Stimulated activated memory B cell treated with anti-CD40 and anti-IgM and Interleukin-4, amounts not matched to agents 10 μg/mL and 1 μg/mL and 100 μg/mL, for 72 hours (primary cell): ENCODE measurements at regions not wholly inside any gene's neighbourhood (a gene's known extent, or its start where the extent isn't known, plus 50 kb on each side); places are given as distances from the start of the nearest gene placed in this dataset.
"Not testable (repeated sequence)": the region's sequence is repeated elsewhere in the genome, so short reads cannot be mapped to it uniquely, and the experiment has no call there.

Source experiments
- ATAC-seq: fragments of 150-1000 bp; cut with Tn5 transposase; 2 replicates; pipeline ENCODE4 v1.10.0; 2021
- H3K27ac Mint-ChIP-seq: one replicate; pipeline ENCODE4 v1.8.0; 2022; ENCODE audit warnings: mild to moderate bottlenecking, mixed read lengths
- H3K27me3 Mint-ChIP-seq: one replicate; pipeline ENCODE4 v1.8.0; 2022; ENCODE audit warnings: mixed read lengths
- H3K36me3 Mint-ChIP-seq: one replicate; pipeline ENCODE4 v1.8.0; 2022; ENCODE audit warnings: mixed read lengths
- H3K4me1 Mint-ChIP-seq: one replicate; pipeline ENCODE4 v1.8.0; 2022; ENCODE audit warnings: mixed read lengths
- H3K4me3 Mint-ChIP-seq: one replicate; pipeline ENCODE4 v1.8.0; 2022; ENCODE audit warnings: mild to moderate bottlenecking, moderate library complexity, mixed read lengths
- H3K9me3 Mint-ChIP-seq: one replicate; pipeline ENCODE4 v1.8.0; 2022; ENCODE audit warnings: mixed read lengths

GRCh38 chr6:141202626-141203025 is 930.1 kb upstream of the GJE1 start:
- no peaks in the 10 kb centered on the region for H3K4me1 Mint-ChIP-seq
- H3K9me3 Mint-ChIP-seq: no peaks in the 10 kb centered on the region
- no peak overlapping the region for H3K4me3 Mint-ChIP-seq
- H3K36me3 Mint-ChIP-seq: no peaks in the 10 kb centered on the region
- no peaks in the 10 kb centered on the region for H3K27me3 Mint-ChIP-seq
- ATAC-seq: no peak
- no peak overlapping the region for H3K27ac Mint-ChIP-seq

DNA sequence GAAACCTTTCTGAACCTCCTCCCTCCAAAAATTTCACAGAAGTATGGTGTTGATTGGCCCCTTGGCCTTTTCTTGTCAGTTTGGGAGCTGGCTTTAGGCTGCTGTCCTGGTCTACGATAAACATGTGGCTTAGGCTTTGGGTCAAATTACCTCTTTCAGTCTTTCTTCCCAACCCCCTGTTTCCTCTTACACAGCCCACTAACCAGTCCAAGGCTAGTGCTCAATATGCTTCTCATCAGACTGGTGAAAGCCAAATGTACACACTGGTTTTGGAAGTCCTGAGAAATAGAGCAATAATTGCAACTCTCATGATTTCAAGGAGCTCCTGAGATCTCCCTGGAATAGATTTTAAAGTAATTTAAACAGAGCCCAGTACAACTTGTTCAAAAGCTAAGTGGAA is 933.7 kb upstream of the GJE1 start:
- Mint-ChIP-seq H3K9me3 (no peaks in the 10 kb centered on the region), H3K4me1 (no peaks in the 10 kb centered on the region), H3K27ac (no peak overlapping the region), H3K4me3 (no peak overlapping the region), H3K27me3 (no peaks in the 10 kb centered on the region), H3K36me3 (no peaks in the 10 kb centered on the region)
- no peak for ATAC-seq

GRCh38 chr6:141195251-141195832 is 937.4 kb upstream of the GJE1 start:
- no peak overlapping the region for H3K27ac Mint-ChIP-seq
- no peak overlapping the region for H3K4me3 Mint-ChIP-seq
- no peaks in the 10 kb centered on the region for H3K4me1 Mint-ChIP-seq
- no peaks in the 10 kb centered on the region for H3K27me3 Mint-ChIP-seq
- ATAC-seq: no peak
- peaks cover 6% of the 10 kb centered on the region for H3K9me3 Mint-ChIP-seq
- H3K36me3 Mint-ChIP-seq: no peaks in the 10 kb centered on the region

DNA sequence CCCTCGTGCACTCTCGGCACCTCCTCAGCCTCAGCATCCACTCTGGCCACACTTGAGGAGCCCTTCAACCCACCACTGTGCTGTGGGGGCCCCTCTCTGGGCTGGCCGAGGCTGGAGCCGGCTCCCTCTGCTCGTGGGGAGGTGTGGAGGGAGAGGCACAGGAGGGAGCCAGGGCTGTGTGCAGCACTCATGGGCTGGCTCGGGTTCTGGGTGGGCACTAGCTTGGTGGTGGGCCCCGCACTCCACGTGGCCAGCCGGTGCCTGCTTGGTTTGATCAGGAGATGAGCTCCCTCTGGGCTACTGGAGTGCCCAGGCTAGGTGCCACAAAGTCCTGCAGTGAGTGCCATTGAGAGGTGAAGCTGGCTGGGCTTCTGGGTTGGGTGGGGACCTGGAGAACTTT is 949.4 kb upstream of the GJE1 start:
- ATAC-seq: no peak

DNA sequence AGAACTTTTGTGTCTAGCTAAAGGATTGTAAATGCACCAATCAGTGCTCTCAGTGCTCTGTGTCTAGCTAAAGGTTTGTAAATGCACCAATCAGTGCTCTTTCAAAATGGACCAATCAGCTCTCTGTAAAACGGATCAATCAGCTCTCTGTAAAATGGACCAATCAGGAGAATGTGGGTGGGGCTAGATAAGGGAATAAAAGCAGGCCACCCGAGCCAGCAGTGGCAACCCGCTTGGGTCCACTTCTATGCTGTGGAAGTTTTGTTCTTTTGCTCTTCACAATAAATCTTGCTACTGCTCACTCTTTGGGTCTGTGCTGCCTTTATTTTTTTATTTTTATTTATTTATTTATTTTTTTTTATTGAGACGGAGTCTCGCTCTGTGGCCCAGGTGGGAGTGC is 957.3 kb upstream of the GJE1 start:
- not testable (repeated sequence) for H3K36me3 Mint-ChIP-seq, ATAC-seq, H3K27me3 Mint-ChIP-seq, H3K4me3 Mint-ChIP-seq, H3K4me1 Mint-ChIP-seq, H3K27ac Mint-ChIP-seq, H3K9me3 Mint-ChIP-seq

More for the DNA sequence above, 949.4 kb upstream of the GJE1 start:
- no peak overlapping the region for H3K4me3 Mint-ChIP-seq
- no peaks in the 10 kb centered on the region for H3K27me3 Mint-ChIP-seq
- H3K4me1 Mint-ChIP-seq: no peaks in the 10 kb centered on the region
- H3K9me3 Mint-ChIP-seq: peaks cover 7% of the 10 kb centered on the region
- H3K36me3 Mint-ChIP-seq: peaks cover 6% of the 10 kb centered on the region
- no peak overlapping the region for H3K27ac Mint-ChIP-seq

- no peaks in the 10 kb centered on the region for H3K4me1 Mint-ChIP-seq
- no peaks in the 10 kb centered on the region for H3K9me3 Mint-ChIP-seq
- H3K4me3 Mint-ChIP-seq: no peak overlapping the region
- H3K27me3 Mint-ChIP-seq: no peaks in the 10 kb centered on the region
- H3K27ac Mint-ChIP-seq: no peak overlapping the region
- H3K36me3 Mint-ChIP-seq: no peaks in the 10 kb centered on the region
- no peak for ATAC-seq
Observed at GRCh38 chr6:141174932-141175331, 957.8 kb upstream of the GJE1 start.

DNA sequence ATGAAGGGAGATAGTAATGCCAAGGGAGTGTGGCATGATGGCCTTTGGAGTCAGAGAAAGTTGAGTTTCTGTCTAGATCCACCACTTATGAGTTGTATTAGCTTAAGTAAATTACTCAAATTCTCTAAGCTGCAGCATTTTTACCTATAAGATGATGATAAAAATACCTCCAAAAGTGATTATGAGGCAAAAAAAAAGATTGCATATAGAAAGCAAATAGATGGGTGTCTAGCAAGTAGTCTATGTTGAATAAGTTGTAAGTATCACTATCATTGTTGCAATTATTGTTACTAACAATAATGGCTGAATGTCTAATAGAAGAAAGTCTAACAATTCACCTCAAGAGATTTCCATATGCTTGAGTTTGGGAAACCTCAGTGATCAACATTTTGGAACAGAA is 959.2 kb upstream of the GJE1 start:
- ATAC-seq: no peak
- no peak overlapping the region for H3K27ac Mint-ChIP-seq
- H3K4me1 Mint-ChIP-seq: no peaks in the 10 kb centered on the region
- H3K9me3 Mint-ChIP-seq: no peaks in the 10 kb centered on the region
- H3K36me3 Mint-ChIP-seq: no peaks in the 10 kb centered on the region
- H3K4me3 Mint-ChIP-seq: no peak overlapping the region
- H3K27me3 Mint-ChIP-seq: no peaks in the 10 kb centered on the region

- Mint-ChIP-seq H3K4me1 (no peaks in the 10 kb centered on the region), H3K9me3 (no peaks in the 10 kb centered on the region), H3K27me3 (no peaks in the 10 kb centered on the region), H3K4me3 (no peak overlapping the region), H3K27ac (no peak overlapping the region), H3K36me3 (no peaks in the 10 kb centered on the region)
- ATAC-seq: no peak
Observed at GRCh38 chr6:141169419-141169818, 963.3 kb upstream of the GJE1 start.

DNA sequence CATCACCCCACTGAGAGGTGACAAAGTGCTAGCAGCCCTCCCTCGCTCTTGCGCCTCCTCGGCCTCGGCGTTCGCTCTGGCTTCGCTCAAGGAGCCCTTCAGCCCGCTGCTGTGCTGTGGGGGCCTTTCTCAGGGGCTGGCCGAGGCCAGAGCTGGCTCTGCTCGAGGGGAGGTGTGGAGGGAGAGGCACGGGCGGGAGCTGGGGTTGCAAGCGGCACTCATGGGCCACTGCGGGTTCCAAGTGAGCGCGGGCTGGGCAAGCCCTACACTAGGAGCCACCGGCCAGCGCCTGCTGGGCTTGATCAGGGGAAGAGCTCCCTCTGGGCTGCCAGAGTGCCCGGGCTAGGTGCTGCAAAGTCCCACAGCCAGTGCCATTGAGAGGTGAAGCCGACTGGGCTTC is 964.8 kb upstream of the GJE1 start:
- Mint-ChIP-seq H3K9me3 (no peaks in the 10 kb centered on the region), H3K36me3 (no peaks in the 10 kb centered on the region), H3K4me3 (no peak overlapping the region), H3K27me3 (no peaks in the 10 kb centered on the region), H3K4me1 (no peaks in the 10 kb centered on the region), H3K27ac (no peak overlapping the region)
- ATAC-seq: peak; percentile 9

- no peaks in the 10 kb centered on the region for H3K4me1 Mint-ChIP-seq
- no peak for ATAC-seq
- H3K27ac Mint-ChIP-seq: no peak overlapping the region
- no peaks in the 10 kb centered on the region for H3K36me3 Mint-ChIP-seq
- H3K4me3 Mint-ChIP-seq: no peak overlapping the region
- H3K9me3 Mint-ChIP-seq: no peaks in the 10 kb centered on the region
- H3K27me3 Mint-ChIP-seq: no peaks in the 10 kb centered on the region
Observed at GRCh38 chr6:141165002-141165665, 967.6 kb upstream of the GJE1 start.

DNA sequence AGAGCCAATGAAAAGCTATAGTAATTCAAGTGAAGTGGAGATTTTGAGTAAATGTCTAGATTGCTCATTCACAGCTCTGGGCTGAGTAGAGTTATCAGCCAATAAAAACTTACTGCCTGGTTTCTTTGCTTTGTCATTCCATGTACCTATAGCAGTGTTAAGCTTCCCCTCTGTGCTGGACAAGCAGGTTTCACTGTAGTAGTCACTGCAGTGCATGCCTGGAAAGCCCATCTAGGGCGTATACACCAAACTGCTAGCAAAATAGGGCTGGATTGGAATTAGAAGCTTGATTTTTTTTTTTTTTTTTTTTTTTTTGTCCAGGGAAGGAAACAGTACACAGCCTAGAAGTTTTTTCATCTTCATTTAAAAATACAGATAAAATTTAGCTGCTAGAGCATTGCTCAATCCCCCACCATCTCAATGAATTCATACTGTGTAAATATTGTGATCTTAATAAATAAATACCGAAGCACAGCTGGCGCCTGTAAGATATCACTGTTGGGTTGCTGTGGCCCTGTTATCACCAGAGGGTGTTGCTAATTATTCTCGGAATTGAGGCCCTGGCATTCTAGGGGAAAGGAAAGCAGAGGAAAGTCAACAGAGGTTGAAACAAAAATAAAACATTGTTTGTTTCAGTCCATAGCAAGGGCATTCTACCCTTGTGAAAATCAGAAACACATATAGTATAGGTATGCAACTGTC is 968.5 kb upstream of the GJE1 start:
- Mint-ChIP-seq H3K27ac (no peak overlapping the region), H3K36me3 (no peaks in the 10 kb centered on the region), H3K9me3 (no peaks in the 10 kb centered on the region), H3K4me3 (no peak overlapping the region), H3K27me3 (no peaks in the 10 kb centered on the region), H3K4me1 (no peaks in the 10 kb centered on the region)
- ATAC-seq: no peak

DNA sequence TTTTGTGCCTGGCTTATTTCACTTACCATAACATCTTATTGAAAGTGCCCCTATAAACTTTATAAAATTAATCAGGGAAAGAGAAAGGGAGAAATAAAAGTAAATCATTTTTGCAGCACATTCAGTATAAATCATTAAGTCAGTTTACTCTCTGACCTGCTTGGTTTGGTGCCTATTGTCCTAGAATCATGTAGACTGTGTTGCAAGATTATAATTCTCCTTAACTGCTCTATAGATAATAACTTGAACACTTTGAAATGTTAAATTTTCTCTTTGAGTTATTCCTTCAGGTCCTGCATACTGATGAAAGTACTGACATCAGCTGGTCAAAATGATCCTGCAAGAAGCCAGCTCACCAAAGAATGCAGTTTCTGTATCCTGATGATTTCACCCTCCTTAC is 969.6 kb upstream of the GJE1 start:
- Mint-ChIP-seq H3K36me3 (no peaks in the 10 kb centered on the region), H3K4me1 (no peaks in the 10 kb centered on the region), H3K9me3 (no peaks in the 10 kb centered on the region), H3K4me3 (no peak overlapping the region), H3K27ac (no peak overlapping the region), H3K27me3 (no peaks in the 10 kb centered on the region)
- no peak for ATAC-seq

DNA sequence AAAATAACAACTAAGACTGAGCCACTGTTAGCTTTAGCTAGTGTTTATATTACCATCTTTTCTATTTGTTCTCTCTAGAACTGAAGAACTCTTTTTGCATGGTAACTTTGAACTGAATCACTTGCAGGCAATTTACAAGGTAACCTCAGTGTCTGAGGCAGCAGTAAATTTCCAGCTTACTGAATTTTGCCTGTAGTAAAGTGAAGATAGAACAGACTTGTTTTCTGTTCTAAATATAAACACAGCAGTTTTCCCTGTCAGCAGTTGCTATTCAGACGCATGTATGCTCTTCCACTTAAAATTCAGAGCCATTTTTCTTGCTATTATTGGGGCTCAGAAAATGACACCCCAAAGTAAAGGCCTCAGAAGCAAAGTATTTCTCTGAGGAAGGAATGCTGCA is 974.0 kb upstream of the GJE1 start:
- Mint-ChIP-seq H3K36me3 (no peaks in the 10 kb centered on the region), H3K9me3 (no peaks in the 10 kb centered on the region), H3K4me3 (no peak overlapping the region), H3K27ac (no peak overlapping the region), H3K4me1 (peaks cover 6% of the 10 kb centered on the region), H3K27me3 (no peaks in the 10 kb centered on the region)
- no peak for ATAC-seq

DNA sequence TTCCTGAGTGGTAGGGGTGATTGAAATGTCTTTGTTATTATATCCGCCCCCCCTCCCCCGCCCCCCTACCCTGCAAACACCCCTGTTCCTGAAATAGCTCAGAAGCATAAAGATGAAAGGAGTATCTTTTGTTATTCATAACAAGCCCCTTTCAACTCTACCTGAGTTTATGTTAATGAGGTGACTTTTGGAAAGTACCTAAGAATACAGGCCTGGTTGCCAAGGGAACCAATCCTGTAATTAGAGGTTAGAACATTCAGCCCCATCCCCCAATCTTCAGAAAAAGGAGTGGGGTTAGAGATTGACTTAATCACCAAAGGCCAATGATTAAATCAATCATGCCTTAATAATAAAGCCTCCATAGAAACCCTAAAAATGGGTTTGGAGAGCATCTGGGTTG is 979.2 kb upstream of the GJE1 start:
- H3K36me3 Mint-ChIP-seq: no peaks in the 10 kb centered on the region
- no peak for ATAC-seq
- no peaks in the 10 kb centered on the region for H3K9me3 Mint-ChIP-seq
- H3K27me3 Mint-ChIP-seq: no peaks in the 10 kb centered on the region
- peaks cover 14% of the 10 kb centered on the region for H3K4me1 Mint-ChIP-seq
- H3K4me3 Mint-ChIP-seq: no peak overlapping the region
- no peak overlapping the region for H3K27ac Mint-ChIP-seq

- Mint-ChIP-seq H3K9me3 (no peaks in the 10 kb centered on the region), H3K4me3 (no peak overlapping the region), H3K36me3 (no peaks in the 10 kb centered on the region), H3K27me3 (no peaks in the 10 kb centered on the region), H3K4me1 (peaks cover 14% of the 10 kb centered on the region), H3K27ac (no peak overlapping the region)
- ATAC-seq: no peak
Observed at GRCh38 chr6:141152951-141153350, 979.8 kb upstream of the GJE1 start.

- Mint-ChIP-seq H3K9me3 (no peaks in the 10 kb centered on the region), H3K27me3 (no peaks in the 10 kb centered on the region)
Observed at GRCh38 chr6:141151710-141152417, 980.9 kb upstream of the GJE1 start.

More at GRCh38 chr6:141151710-141152417, 980.9 kb upstream of the GJE1 start:
- no peak overlapping the region for H3K27ac Mint-ChIP-seq
- no peak overlapping the region for H3K4me3 Mint-ChIP-seq
- ATAC-seq: no peak
- no peaks in the 10 kb centered on the region for H3K36me3 Mint-ChIP-seq
- H3K4me1 Mint-ChIP-seq: peaks cover 14% of the 10 kb centered on the region
